ENCODE measurements at regions not wholly inside any gene's neighbourhood (a gene's known extent, or its start where the extent isn't known, plus 50 kb on each side); places are given as distances from the start of the nearest gene placed in this dataset.

DNA sequence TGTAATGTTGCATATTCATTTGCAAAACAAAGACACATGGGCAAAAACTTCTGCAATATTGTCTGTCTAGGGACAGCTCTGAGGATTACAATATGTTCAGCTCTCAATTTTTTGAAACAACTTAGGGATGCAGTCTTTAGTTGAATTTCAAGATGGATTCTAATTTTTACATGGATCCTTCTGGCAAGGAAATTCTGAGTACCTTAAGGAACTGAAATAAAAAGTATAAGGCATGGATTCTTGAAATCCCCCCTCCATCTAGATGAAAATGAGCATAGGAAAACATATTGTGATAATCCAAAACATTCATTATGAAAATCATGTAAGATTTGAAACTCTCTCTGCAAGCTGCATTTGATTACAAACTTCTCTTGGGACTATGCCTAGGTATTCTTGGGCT is 568.6 kb downstream of the CETN3 start:
- no peak for TF ChIP-seq GABPA (IDR thresholded peaks at IDR 0.05; ENCODE audit: low read depth)
- no peak for TF ChIP-seq POLR2AphosphoS5 (IDR thresholded peaks at IDR 0.05; ENCODE audit: low read depth)
- TF ChIP-seq SPI1 (IDR thresholded peaks at IDR 0.05; ENCODE audit: borderline replicate concordance, low read depth), result no peak
- TF ChIP-seq, protein P1, sequence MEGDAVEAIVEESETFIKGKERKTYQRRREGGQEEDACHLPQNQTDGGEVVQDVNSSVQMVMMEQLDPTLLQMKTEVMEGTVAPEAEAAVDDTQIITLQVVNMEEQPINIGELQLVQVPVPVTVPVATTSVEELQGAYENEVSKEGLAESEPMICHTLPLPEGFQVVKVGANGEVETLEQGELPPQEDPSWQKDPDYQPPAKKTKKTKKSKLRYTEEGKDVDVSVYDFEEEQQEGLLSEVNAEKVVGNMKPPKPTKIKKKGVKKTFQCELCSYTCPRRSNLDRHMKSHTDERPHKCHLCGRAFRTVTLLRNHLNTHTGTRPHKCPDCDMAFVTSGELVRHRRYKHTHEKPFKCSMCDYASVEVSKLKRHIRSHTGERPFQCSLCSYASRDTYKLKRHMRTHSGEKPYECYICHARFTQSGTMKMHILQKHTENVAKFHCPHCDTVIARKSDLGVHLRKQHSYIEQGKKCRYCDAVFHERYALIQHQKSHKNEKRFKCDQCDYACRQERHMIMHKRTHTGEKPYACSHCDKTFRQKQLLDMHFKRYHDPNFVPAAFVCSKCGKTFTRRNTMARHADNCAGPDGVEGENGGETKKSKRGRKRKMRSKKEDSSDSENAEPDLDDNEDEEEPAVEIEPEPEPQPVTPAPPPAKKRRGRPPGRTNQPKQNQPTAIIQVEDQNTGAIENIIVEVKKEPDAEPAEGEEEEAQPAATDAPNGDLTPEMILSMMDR (IDR thresholded peaks at IDR 0.05; ENCODE audit: insufficient read depth, low read length), result no peak
- TF ChIP-seq, protein P2, sequence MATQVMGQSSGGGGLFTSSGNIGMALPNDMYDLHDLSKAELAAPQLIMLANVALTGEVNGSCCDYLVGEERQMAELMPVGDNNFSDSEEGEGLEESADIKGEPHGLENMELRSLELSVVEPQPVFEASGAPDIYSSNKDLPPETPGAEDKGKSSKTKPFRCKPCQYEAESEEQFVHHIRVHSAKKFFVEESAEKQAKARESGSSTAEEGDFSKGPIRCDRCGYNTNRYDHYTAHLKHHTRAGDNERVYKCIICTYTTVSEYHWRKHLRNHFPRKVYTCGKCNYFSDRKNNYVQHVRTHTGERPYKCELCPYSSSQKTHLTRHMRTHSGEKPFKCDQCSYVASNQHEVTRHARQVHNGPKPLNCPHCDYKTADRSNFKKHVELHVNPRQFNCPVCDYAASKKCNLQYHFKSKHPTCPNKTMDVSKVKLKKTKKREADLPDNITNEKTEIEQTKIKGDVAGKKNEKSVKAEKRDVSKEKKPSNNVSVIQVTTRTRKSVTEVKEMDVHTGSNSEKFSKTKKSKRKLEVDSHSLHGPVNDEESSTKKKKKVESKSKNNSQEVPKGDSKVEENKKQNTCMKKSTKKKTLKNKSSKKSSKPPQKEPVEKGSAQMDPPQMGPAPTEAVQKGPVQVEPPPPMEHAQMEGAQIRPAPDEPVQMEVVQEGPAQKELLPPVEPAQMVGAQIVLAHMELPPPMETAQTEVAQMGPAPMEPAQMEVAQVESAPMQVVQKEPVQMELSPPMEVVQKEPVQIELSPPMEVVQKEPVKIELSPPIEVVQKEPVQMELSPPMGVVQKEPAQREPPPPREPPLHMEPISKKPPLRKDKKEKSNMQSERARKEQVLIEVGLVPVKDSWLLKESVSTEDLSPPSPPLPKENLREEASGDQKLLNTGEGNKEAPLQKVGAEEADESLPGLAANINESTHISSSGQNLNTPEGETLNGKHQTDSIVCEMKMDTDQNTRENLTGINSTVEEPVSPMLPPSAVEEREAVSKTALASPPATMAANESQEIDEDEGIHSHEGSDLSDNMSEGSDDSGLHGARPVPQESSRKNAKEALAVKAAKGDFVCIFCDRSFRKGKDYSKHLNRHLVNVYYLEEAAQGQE (IDR thresholded peaks at IDR 0.05; ENCODE audit: insufficient replicate concordance, low read depth), result no peak
- no peaks in the 10 kb centered on the region for H3K27me3 ChIP-seq (ENCODE audit: insufficient read depth, poor library complexity, severe bottlenecking)
- H3K4me3 ChIP-seq (replicated peaks; ENCODE audit: insufficient read depth, low read length), result no peak overlapping the region
- no peak for DNase-seq (ENCODE audit: low read depth in 1 of 2, low spot score in 1 of 2)
- H3K27ac ChIP-seq (replicated peaks), result no peak overlapping the region

DNA sequence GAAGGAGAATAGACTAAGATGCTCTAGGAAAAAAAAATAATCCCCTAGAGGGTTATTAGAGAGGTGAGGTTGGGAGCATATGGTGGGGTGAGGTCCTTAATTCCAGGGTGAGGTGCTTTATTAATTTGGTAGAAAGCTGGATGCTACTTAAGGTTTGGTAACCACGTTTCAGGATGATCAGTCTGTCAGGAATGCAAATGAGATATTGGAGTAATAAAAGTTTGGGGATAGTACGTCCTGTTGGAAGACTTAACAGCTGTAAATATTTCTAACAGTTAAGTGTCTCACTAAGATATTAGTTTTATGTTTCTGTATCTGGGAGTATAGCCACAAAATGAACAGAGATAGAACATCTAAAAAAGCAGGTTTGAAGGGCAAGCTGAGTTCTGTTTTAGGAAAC is 578.9 kb downstream of the CETN3 start:
- no peak for TF ChIP-seq GABPA (IDR thresholded peaks at IDR 0.05; ENCODE audit: low read depth)
- TF ChIP-seq, protein P1 (IDR thresholded peaks at IDR 0.05; ENCODE audit: insufficient read depth, low read length), result no peak
- no peak overlapping the region for H3K27ac ChIP-seq (replicated peaks)
- DNase-seq (ENCODE audit: low read depth in 1 of 2, low spot score in 1 of 2), result no peak
- H3K27me3 ChIP-seq (ENCODE audit: insufficient read depth, poor library complexity, severe bottlenecking), result no peaks in the 10 kb centered on the region
- no peak overlapping the region for H3K4me3 ChIP-seq (replicated peaks; ENCODE audit: insufficient read depth, low read length)

DNA sequence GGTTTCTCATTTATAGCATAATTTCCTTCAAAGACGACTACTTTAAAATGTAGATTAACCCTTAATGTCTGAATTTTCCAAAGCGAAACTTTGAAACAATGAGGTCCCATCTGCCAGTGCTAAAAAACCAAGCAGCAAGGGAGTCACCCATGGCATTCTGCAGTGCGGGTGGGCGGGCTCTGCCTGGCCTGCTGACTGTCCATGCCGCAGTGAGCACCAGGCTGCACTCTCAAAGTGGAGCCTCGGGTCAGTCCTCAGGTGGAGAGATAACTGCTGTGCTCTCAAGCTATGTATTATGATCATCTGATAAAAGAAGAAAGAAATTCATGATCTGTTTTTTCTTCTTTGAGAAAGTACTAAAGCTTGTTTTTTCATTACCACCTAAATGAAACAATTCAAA is 581.6 kb downstream of the CETN3 start:
- TF ChIP-seq SPI1 (IDR thresholded peaks at IDR 0.05; ENCODE audit: borderline replicate concordance, low read depth), result no peak
- TF ChIP-seq, protein P2 (IDR thresholded peaks at IDR 0.05; ENCODE audit: insufficient replicate concordance, low read depth), result no peak
- TF ChIP-seq GABPA (IDR thresholded peaks at IDR 0.05; ENCODE audit: low read depth), result no peak
- TF ChIP-seq POLR2AphosphoS5 (IDR thresholded peaks at IDR 0.05; ENCODE audit: low read depth), result no peak
- TF ChIP-seq, protein P1 (IDR thresholded peaks at IDR 0.05; ENCODE audit: insufficient read depth, low read length), result no peak
- H3K27ac ChIP-seq (replicated peaks), result no peak overlapping the region
- DNase-seq (ENCODE audit: low read depth in 1 of 2, low spot score in 1 of 2), result no peak
- no peaks in the 10 kb centered on the region for H3K27me3 ChIP-seq (ENCODE audit: insufficient read depth, poor library complexity, severe bottlenecking)
- no peak overlapping the region for H3K4me3 ChIP-seq (replicated peaks; ENCODE audit: insufficient read depth, low read length)

DNA sequence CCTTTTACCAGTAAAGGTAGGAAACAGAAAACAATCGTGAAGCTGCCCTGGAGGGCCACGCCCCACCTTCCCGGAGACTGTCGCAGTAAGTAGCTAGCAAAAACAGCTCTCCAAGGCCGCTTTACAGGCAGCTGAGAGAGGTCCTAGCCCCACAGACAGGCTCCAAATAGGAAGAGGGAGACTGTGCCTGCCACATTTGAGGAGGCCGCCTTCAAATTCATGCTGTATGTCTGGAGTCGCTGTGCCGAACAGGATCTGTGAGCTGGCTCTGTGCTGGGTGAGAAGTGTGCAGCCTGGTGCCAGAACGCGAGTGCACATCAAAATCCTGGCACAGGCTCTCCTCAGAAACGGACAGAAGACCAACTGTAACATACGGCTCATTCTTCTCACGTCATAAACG is 582.2 kb downstream of the CETN3 start:
- H3K27me3 ChIP-seq (ENCODE audit: insufficient read depth, poor library complexity, severe bottlenecking), result no peaks in the 10 kb centered on the region
- TF ChIP-seq, protein P2 (IDR thresholded peaks at IDR 0.05; ENCODE audit: insufficient replicate concordance, low read depth), result no peak
- TF ChIP-seq, protein P1 (IDR thresholded peaks at IDR 0.05; ENCODE audit: insufficient read depth, low read length), result no peak
- TF ChIP-seq SPI1 (IDR thresholded peaks at IDR 0.05; ENCODE audit: borderline replicate concordance, low read depth) (no peak), GABPA (IDR thresholded peaks at IDR 0.05; ENCODE audit: low read depth) (no peak), POLR2AphosphoS5 (IDR thresholded peaks at IDR 0.05; ENCODE audit: low read depth) (no peak)
- DNase-seq (ENCODE audit: low read depth in 1 of 2, low spot score in 1 of 2), result no peak
- H3K4me3 ChIP-seq (replicated peaks; ENCODE audit: insufficient read depth, low read length), result no peak overlapping the region
- H3K27ac ChIP-seq (replicated peaks), result no peak overlapping the region
